Fibroblast of the aortic adventitia (primary cell): ENCODE measurements at regions not wholly inside any gene's neighbourhood (a gene's known extent, or its start where the extent isn't known, plus 50 kb on each side); places are given as distances from the start of the nearest gene placed in this dataset.

Source experiments
- DNase-seq: peaks from one replicate; pipeline ENCODE4 v3.0.0-alpha.2; 2010; ENCODE audit warnings: low read depth
- H3K4me3 ChIP-seq: 2 replicates; pipeline ENCODE4 v1.5.1; 2011; ENCODE audit warnings: low read depth, mild to moderate bottlenecking, control low read depth, low read length, moderate library complexity
- TF ChIP-seq, protein P1 (sequence below): IDR thresholded peaks from 2 replicates; pipeline ENCODE4 v1.5.1; 2011; ENCODE audit warnings: mild to moderate bottlenecking, low read length, control low read depth, inconsistent platforms; ENCODE audit not compliant: insufficient read depth

DNA sequence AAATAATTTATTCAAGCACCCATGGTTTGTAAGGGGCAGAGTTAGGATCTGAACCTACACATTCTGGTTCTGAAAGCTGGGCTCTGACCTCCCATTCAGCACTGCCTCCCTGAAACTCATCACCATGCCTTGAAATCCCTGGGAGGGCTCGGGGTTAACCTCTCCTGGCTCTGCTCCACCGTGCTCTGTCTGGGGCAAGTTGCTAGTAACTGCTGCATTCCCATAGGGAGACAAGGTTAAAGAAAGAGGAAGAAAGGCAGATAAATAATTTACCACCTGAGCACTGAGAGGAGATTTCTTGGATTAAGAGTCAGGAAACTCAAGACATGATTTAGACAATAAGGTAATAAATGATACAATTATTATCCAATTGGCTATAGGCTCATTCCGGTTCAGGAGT, 199.3 kb downstream of the KIF18A start:
- no peak for DNase-seq
- no peak overlapping the region for H3K4me3 ChIP-seq
- TF ChIP-seq, protein P1, sequence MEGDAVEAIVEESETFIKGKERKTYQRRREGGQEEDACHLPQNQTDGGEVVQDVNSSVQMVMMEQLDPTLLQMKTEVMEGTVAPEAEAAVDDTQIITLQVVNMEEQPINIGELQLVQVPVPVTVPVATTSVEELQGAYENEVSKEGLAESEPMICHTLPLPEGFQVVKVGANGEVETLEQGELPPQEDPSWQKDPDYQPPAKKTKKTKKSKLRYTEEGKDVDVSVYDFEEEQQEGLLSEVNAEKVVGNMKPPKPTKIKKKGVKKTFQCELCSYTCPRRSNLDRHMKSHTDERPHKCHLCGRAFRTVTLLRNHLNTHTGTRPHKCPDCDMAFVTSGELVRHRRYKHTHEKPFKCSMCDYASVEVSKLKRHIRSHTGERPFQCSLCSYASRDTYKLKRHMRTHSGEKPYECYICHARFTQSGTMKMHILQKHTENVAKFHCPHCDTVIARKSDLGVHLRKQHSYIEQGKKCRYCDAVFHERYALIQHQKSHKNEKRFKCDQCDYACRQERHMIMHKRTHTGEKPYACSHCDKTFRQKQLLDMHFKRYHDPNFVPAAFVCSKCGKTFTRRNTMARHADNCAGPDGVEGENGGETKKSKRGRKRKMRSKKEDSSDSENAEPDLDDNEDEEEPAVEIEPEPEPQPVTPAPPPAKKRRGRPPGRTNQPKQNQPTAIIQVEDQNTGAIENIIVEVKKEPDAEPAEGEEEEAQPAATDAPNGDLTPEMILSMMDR: no peak

DNA sequence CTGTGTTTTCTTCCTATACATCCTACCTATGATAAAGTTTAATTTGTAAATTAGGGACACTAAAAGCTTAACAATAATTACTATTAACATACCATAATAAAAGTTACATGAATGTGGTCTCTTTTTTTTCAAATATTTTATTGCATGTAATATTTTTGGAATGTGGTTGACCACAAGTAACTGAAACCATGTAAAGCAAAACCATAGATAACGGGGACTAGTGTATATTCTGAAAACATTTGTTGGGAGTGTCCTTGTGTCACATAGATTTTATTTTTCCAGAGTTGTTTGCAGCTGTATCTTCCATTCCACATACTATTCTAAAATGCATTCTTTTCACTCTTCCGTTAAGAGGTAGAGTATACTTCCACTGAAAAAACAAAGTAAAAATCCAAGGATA, 200.4 kb downstream of the KIF18A start:
- DNase-seq: no peak
- H3K4me3 ChIP-seq: no peak overlapping the region
- TF ChIP-seq, protein P1: no peak

DNA sequence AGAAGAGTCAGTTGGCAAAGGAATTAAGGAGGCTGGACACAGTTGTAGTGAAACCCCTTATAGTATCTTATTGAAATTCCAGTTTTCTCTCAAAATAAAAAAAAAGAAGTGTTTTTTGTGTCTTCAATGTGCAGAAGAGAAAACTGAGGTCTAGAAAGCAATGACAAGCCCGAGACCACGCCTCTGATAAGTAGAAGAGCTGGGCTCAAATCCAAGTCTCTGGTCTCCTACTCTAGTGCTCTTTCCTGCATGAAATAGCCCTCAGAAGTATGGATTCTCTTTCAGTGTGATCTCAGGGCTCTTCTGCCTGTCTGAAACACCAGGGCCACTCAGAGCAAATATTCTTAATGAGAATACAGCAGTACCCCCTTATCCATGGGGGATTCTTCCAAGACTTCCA, 200.9 kb downstream of the KIF18A start:
- no peak for DNase-seq
- no peak overlapping the region for H3K4me3 ChIP-seq
- TF ChIP-seq, protein P1: no peak

DNA sequence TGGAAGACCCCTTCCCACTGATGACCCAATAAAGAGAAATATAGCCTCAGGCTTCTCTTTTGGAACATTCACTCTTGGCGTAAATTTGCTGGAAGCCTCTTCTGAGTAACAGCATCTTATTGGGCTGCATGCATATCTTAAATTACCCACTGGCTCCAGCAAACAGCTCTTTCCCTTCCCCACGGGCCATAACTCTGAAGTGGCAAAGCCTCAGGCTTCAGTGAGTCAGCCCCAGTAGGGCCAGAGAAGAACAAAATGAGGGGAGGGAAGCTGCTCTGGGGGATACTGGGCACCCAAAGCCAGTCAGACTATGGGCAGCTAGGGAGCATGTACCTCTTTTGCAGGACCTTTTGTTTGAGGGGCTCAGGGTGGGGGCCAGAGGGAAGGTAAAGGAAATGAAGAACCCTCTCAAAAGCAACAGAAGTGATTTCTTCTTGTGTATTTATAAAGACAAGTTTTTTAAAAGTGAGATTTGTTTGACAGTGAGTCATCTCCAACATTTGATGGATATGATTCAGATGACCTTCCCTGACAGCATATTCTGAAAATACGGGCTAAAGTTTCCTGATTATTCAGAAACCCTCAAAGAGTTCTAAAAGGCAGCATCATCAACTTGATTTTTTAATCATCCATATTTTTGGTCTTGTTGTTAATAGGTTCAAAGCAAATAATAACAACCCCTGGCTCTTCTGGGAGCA, 203.4 kb downstream of the KIF18A start:
- H3K4me3 ChIP-seq: no peak overlapping the region
- DNase-seq: peak; percentile 40
- TF ChIP-seq, protein P1: no peak

DNA sequence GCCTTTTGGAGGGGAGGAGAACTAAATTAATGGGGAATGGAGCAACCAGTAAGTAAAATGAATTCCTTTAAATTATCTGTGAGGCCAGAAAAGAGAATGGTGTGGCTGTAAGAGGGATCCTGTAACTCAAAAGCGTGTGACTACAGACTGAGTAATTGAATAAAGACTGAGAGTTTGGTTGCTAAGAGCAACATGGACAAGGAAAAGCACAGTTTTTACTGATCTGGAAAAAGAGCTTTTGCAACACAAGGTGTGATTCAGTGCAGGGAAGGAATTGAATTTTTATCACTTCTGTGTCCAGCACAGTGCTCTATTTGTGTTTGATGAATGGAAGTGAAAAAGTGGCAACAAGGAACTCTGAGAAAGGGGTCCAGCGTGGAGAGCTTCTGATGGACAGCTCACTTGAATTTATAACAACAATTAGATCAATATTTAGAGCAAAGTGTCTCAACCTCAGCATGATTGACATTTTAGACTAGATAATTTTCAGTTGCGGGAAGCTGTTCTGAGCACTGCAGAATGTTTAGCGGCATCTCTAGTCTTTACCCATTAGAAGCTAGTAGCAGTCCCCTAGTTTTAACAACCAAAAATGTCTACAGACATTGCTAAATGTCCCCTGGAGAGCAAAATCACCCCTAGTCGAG, 202.8 kb upstream of the BDNF start:
- peak; percentile 50 for DNase-seq
- TF ChIP-seq, protein P1: no peak
- no peak overlapping the region for H3K4me3 ChIP-seq

DNA sequence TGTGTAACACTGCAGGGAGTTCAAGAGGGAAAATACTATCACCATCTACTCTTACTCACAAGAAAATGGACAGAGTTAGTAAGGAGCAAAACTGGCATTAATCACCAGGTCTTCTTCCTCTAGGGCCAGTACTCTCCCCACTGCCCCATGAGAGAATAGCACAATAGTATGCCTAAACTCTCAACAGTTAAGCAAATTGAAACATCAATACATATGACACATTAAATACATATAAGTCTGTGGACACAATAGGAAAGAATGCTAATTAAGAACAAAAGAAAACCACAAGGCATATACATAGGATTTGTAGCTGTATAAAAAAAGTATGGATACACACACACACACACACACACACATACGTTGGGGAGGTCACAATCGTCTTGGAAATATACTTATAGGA, 197.9 kb upstream of the BDNF start:
- no peak overlapping the region for H3K4me3 ChIP-seq
- DNase-seq: no peak
- TF ChIP-seq, protein P1: no peak
